Spleen (tissue), 11 donors: ENCODE measurements at regions not wholly inside any gene's neighbourhood (a gene's known extent, or its start where the extent isn't known, plus 50 kb on each side); places are given as distances from the start of the nearest gene placed in this dataset.
"Not testable (repeated sequence)": the region's sequence is repeated elsewhere in the genome, so short reads cannot be mapped to it uniquely, and the experiment has no call there.

ENCODE experiments used
- DNase-seq: peaks from one replicate; pipeline ENCODE4 v3.0.0-alpha.2; 2020
- H3K27ac ChIP-seq, 8 donors: fragments of 200-600 bp; sonication (generic) in 7 of 8; 1 replicate in 4 of 8; 2 replicates in 4 of 8; pipeline versions ENCODE4 v1.5.0 to v1.8.0; 2016 to 2021; ENCODE audit warnings: inconsistent platforms in 4 of 8, mild to moderate bottlenecking in 4 of 8, moderate library complexity in 1 of 8
- H3K27me3 ChIP-seq, 7 donors: fragments of 200-600 bp; sonication (generic) in 6 of 7; replicated peaks in 1 of 7; 1 replicate in 4 of 7; 2 replicates in 3 of 7; pipeline versions ENCODE4 v1.5.0 to v1.8.0; 2016 to 2021; ENCODE audit warnings: inconsistent platforms in 3 of 7, mild to moderate bottlenecking in 1 of 7
- H3K36me3 ChIP-seq, 6 donors: fragments of 200-600 bp; sonication (generic) in 5 of 6; 1 replicate in 4 of 6; 2 replicates in 2 of 6; pipeline versions ENCODE4 v1.5.0 to v1.8.0; 2016 to 2021; ENCODE audit warnings: inconsistent platforms in 2 of 6
- H3K4me1 ChIP-seq, 6 donors: fragments of 200-600 bp; sonication (generic) in 5 of 6; 1 replicate in 3 of 6; 2 replicates in 3 of 6; pipeline versions ENCODE4 v1.5.0 to v1.8.0; 2016 to 2021; ENCODE audit warnings: inconsistent platforms in 3 of 6
- H3K4me3 ChIP-seq, 8 donors: fragments of 200-600 bp; sonication (generic) in 7 of 8; 1 replicate in 4 of 8; 2 replicates in 4 of 8; pipeline versions ENCODE4 v1.5.0 to v1.8.0; 2016 to 2021; ENCODE audit warnings: inconsistent platforms in 4 of 8, mild to moderate bottlenecking in 4 of 8, moderate library complexity in 2 of 8
- H3K9me3 ChIP-seq, 8 donors: fragments of 200-600 bp; sonication (generic) in 7 of 8; 1 replicate in 4 of 8; 2 replicates in 4 of 8; pipeline versions ENCODE4 v1.5.0 to v1.8.0; 2016 to 2021; ENCODE audit warnings: inconsistent platforms in 4 of 8
- POLR2A ChIP-seq, 3 donors: fragments of 450-650 bp; IDR thresholded peaks; one replicate each; pipeline ENCODE4 v1.5.1; 2017; ENCODE audit warnings: antibody characterized with exemption in 3 of 3, mild to moderate bottlenecking in 1 of 3
- POLR2AphosphoS5 ChIP-seq, 3 donors: sonication (generic); formaldehyde crosslinking; IDR thresholded peaks; one replicate each; pipeline ENCODE4 v1.5.1; 2017; ENCODE audit warnings: antibody characterized with exemption in 3 of 3
- WGBS, 5 donors: extraction: QIAGEN DNeasy Blood & Tissue Kit in 3 of 5; methylation state at CpG; one replicate each; pipeline versions ENCODE4 v1.1.5 to v1.1.7; 2013 to 2018; 5-methylcytosine and 5-hydroxymethylcytosine counted together
- intact Hi-C: fragments of 100-400 bp; cut with DNase I; formaldehyde crosslinking; loops from one replicate; pipeline ENCODE4 v1.15.0; 2023; ENCODE audit warnings: low total_unique reads
- TF ChIP-seq, protein P1 (sequence below), 11 experiments: fragments of 200-600 bp in 7 of 11; fragments of 450-650 bp in 4 of 11; sonication (generic) in 4 of 11; IDR thresholded peaks in 8 of 11; conservative IDR thresholded peaks in 3 of 11; 1 replicate in 7 of 11; 2 replicates in 4 of 11; pipeline versions ENCODE4 v1.4.0 to v1.8.0; 2016 to 2021; ENCODE audit warnings: antibody characterized with exemption in 11 of 11, inconsistent platforms in 4 of 11, mild to moderate bottlenecking in 1 of 11
- donor health status: healthy with polysubstance abuse.
- donor health status: DM: no; HTN: no; CAD: no; lungs with moderate emphysema.
- donor health status: DM: no; HTN: no; CAD: no.
- donor health status: Bipolar disorder and iron deficiency.
- donor health status: healthy.
- donor health status: DM: no; HTN: no; CAD: no.
- donor health status: DM: yes; HTN: yes; CAD: no.

DNA sequence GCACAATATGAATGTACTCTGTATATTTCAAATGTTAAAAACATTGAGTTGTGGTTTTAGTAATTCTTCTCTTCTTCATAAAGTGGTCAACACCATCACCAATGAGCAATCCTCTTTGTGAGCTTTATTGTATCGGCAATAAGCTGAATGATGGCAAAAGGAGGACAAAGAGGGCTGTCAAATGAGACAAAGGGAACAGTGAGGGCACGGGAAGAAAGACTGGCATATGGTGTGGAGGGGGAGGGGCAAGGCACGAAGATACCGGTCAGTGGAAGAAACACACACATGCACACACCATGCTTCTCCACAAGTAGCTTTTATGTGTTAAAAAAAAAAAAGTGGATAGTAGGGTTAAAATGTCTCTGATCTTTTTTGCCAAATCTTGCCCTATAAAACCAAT, 506.8 kb upstream of the CITED2 start:
- H3K36me3 ChIP-seq: no peaks in the 10 kb centered on the region
- no peaks in the 10 kb centered on the region for H3K9me3 ChIP-seq
- TF ChIP-seq, protein P1, sequence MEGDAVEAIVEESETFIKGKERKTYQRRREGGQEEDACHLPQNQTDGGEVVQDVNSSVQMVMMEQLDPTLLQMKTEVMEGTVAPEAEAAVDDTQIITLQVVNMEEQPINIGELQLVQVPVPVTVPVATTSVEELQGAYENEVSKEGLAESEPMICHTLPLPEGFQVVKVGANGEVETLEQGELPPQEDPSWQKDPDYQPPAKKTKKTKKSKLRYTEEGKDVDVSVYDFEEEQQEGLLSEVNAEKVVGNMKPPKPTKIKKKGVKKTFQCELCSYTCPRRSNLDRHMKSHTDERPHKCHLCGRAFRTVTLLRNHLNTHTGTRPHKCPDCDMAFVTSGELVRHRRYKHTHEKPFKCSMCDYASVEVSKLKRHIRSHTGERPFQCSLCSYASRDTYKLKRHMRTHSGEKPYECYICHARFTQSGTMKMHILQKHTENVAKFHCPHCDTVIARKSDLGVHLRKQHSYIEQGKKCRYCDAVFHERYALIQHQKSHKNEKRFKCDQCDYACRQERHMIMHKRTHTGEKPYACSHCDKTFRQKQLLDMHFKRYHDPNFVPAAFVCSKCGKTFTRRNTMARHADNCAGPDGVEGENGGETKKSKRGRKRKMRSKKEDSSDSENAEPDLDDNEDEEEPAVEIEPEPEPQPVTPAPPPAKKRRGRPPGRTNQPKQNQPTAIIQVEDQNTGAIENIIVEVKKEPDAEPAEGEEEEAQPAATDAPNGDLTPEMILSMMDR (IDR thresholded peaks at IDR 0.05 in 8 of 11, conservative IDR thresholded peaks at IDR 0.05 in 3 of 11): no peak
- TF ChIP-seq POLR2AphosphoS5 (IDR thresholded peaks at IDR 0.05): no peak
- TF ChIP-seq POLR2A (IDR thresholded peaks at IDR 0.05): no peak
- no peak for DNase-seq
- H3K27ac ChIP-seq: no peak overlapping the region
- H3K27me3 ChIP-seq: no peaks in the 10 kb centered on the region
- H3K4me3 ChIP-seq: no peak overlapping the region
- WGBS, 5 donors: 79 to 93% (median 87%) methylated on average over 4 of the region's 4 CpGs
- intact Hi-C loops: no loop called here
- peaks cover 16 to 42% (median 33%) of the 10 kb centered on the region in 6 donors for H3K4me1 ChIP-seq

DNA sequence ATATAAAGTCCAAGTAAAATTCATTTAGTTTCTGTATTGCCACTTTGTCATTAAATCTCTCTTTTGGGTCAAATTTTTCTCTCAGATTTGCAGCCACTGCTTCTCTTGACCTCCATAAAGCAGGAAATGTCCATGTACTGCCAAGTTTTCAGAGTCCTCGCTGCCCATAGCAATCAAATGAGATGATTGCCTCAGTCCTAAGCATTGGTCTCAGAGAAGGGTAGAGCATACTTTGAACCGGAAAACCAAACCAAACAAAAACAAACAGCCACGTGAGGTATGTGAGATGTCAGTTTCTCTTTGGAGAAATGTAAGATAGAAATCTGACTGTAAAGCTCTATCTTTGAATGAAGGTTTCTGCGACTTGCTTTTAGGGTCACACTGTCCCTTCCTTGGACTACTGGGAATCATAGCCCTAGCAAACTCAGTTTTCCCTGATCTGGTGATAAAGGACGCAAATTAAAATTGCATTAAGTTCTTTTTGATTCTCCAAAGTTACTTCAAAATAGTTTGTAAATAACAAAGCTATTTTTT, 505.4 kb upstream of the CITED2 start:
- Histone ChIP-seq H3K36me3 (no peaks in the 10 kb centered on the region), H3K27ac (no peak overlapping the region), H3K27me3 (no peaks in the 10 kb centered on the region), H3K4me1 (peaks cover 16 to 34% (median 28%) of the 10 kb centered on the region in 6 donors), H3K9me3 (no peaks in the 10 kb centered on the region), H3K4me3 (no peak overlapping the region)
- DNase-seq: no peak
- whole genome bisulfite sequencing, 5 donors: 69 to 86% (median 83%) methylated on average over 5 of the region's 5 CpGs
- intact Hi-C loops: loop anchor here (10.0 kb wide), 1 partner anchor 565 kb away; no protein-coding TSS in a partner anchor
- TF ChIP-seq POLR2A (IDR thresholded peaks at IDR 0.05): no peak

DNA sequence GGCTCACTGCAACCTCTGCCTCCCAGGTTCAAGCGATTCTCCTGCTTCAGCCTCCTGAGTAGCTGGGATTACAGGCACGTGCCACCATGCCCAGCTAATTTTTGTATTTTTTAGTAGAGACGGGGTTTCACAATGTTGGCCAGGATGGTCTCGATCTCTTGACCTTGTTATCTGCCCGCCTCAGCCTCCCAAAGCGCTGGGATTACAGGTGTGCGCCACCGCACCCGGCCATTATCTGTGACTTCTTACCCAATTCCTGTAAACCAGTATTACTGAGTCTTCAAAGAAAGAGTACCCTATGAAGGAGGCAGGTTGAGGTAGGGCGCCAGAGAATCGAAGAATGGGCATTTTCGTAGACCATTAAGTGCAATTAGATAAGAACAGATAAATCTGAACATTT, 504.8 kb upstream of the CITED2 start:
- peaks cover 16 to 30% (median 26%) of the 10 kb centered on the region in 6 donors for H3K4me1 ChIP-seq
- intact Hi-C loops: loop anchor here (10.0 kb wide), 1 partner anchor 566 kb away; no protein-coding TSS in a partner anchor
- not testable (repeated sequence) for H3K27me3 ChIP-seq, DNase-seq, H3K36me3 ChIP-seq, H3K4me3 ChIP-seq, H3K27ac ChIP-seq, H3K9me3 ChIP-seq
- 95 to 98% (median 95%) methylated on average over 12 of the region's 12 CpGs for WGBS, 5 donors

DNA sequence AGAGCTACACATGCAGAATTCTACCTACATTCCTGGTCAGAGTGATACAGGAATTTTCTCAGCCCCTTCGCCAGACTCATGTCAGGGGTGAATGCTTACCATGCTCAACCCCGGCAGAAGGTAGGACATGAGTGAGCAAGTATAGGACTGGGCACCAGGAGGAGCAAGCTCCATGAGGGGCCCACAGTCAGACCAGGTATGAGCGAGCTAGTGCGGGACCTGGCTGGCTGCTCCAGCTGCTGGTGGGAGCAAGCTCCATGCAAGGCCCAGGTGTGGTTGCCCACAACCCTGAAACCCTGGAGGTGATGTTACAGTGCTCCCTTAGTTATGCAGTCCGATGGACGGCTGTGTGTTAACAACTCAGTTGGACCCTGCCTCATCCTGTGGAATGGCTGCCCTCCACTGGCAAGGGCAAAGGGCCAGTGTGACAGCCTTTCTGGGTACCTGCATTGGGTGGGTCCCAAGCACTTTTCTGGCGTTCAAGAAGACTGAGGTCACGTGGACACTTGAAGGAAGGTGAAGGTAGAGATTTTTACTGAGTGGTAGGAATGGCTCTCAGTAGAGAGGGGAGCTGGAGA, 503.5 kb upstream of the CITED2 start:
- TF ChIP-seq, protein P1 (IDR thresholded peaks at IDR 0.05 in 8 of 11, conservative IDR thresholded peaks at IDR 0.05 in 3 of 11): no peak
- TF ChIP-seq POLR2A (IDR thresholded peaks at IDR 0.05): no peak
- TF ChIP-seq POLR2AphosphoS5 (IDR thresholded peaks at IDR 0.05): no peak
- no peak for DNase-seq
- H3K27ac ChIP-seq: no peak overlapping the region
- intact Hi-C loops: loop anchor here (10.0 kb wide), 1 partner anchor 567 kb away; no protein-coding TSS in a partner anchor
- H3K27me3 ChIP-seq: no peaks in the 10 kb centered on the region
- peaks cover 7 to 17% (median 13%) of the 10 kb centered on the region in 6 donors for H3K4me1 ChIP-seq
- no peaks in the 10 kb centered on the region for H3K9me3 ChIP-seq
- H3K36me3 ChIP-seq: no peaks in the 10 kb centered on the region
- no peak overlapping the region for H3K4me3 ChIP-seq
- WGBS, 5 donors: 88 to 97% (median 93%) methylated on average over 4 to 8 of the region's 8 CpGs

DNA sequence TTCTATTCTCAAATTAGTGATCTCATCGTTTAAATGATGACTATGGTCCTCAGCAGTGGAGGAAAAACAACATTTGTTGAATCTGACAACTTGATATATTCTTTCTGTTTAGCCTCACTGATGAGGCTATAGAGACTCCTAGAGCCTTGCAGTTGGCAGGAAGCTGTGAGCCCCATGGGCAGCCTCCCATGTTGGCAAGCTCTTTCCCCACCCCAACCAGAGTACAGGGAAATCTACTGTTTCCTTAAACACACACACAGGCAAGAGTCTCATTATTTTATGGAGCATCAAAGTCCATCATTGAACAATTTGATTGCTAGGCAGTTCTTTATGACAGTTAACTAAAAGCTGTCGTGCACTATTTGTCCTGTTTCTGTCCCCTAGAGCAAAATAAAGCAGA, 498.2 kb upstream of the CITED2 start:
- H3K9me3 ChIP-seq: no peaks in the 10 kb centered on the region
- intact Hi-C loops: loop anchor here (10.0 kb wide), 1 partner anchor 572 kb away; no protein-coding TSS in a partner anchor
- DNase-seq: no peak
- no peak overlapping the region for H3K27ac ChIP-seq
- no peaks in the 10 kb centered on the region for H3K4me1 ChIP-seq
- 47 to 53% (median 50%) methylated on average over 2 of the region's 2 CpGs for WGBS, 5 donors
- no peaks in the 10 kb centered on the region for H3K36me3 ChIP-seq
- no peaks in the 10 kb centered on the region for H3K27me3 ChIP-seq
- no peak overlapping the region for H3K4me3 ChIP-seq
- TF ChIP-seq, protein P1 (IDR thresholded peaks at IDR 0.05 in 8 of 11, conservative IDR thresholded peaks at IDR 0.05 in 3 of 11): no peak
- TF ChIP-seq POLR2A (IDR thresholded peaks at IDR 0.05): no peak
